ENCODE measurements at regions not wholly inside any gene's neighbourhood (a gene's known extent, or its start where the extent isn't known, plus 50 kb on each side); places are given as distances from the start of the nearest gene placed in this dataset.

GRCh38 chr17:72394531-72394930, 273.7 kb downstream of the SOX9 start:
- DNase-seq: no peak

DNA sequence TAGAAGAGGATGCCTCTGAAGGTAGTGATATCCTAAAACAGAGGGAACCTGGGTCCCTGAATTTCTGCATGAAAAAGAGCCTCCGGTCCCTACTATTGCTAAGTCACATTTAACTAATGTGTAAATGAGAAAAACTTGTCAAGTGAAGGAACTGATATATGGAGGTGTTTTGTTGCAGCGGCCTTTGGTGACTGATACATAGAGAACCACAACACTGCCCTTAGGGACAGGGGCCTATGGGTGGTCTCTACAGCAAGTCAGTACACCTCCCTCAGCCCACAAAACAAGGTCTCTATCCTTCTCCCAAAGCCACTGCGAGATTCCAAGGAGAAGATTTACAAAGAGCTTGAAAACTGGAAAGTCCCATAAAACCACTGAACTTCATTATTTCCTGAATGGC, 275.3 kb downstream of the SOX9 start:
- no peak for DNase-seq

- DNase-seq: no peak
These were observed 276.4 kb downstream of the SOX9 start for GRCh38 chr17:72397223-72397667.

- no peak for DNase-seq
These were observed 276.9 kb downstream of the SOX9 start for GRCh38 chr17:72397687-72398086.

- no peak for DNase-seq
These were observed 278.3 kb downstream of the SOX9 start for GRCh38 chr17:72399023-72399607.

- DNase-seq: no peak
These were observed 279.0 kb downstream of the SOX9 start for GRCh38 chr17:72399608-72400487.

- no peak for DNase-seq
These were observed 279.6 kb downstream of the SOX9 start for GRCh38 chr17:72400488-72400827.

- DNase-seq: no peak
These were observed 280.0 kb downstream of the SOX9 start for GRCh38 chr17:72400863-72401262.

DNA sequence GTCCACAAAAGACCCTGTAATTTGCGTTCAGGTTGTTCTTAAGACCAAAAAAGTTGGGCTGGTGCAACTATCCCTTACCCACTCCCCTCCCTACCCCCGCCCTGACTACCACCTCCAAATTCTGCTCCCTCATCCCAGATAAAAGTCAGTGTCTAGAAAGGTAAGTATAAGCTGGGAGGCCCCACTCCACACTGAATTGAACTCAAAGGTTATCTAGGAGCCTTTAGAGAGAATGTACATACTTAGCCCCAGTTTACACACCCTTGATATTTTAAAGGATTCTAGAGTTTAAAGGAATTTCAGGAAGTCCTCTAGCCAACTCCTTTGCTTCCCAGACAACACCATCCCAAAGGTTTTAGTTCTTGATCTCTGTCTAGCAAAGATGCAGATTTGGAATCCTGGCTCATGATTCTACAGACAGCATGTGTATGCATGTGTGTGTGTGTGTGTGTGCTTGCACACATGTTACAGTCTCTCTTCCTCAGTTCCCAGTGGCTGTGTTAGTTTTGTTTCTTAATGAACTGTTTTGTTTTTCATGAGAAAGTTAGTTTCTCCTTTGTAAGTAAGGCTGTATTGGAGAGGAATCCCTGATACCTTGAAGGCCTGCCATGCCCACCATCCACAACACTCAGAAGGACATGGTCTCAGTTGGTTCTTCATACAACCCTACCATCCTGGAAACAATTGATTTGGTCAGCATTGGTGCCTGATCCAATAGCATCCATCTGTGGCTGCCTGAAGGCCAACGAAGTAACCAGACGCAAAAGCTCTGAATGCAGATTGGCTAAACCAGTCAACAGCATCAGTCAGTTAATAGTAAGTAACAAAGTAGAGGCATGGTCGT, 281.3 kb downstream of the SOX9 start:
- no peak for DNase-seq

DNA sequence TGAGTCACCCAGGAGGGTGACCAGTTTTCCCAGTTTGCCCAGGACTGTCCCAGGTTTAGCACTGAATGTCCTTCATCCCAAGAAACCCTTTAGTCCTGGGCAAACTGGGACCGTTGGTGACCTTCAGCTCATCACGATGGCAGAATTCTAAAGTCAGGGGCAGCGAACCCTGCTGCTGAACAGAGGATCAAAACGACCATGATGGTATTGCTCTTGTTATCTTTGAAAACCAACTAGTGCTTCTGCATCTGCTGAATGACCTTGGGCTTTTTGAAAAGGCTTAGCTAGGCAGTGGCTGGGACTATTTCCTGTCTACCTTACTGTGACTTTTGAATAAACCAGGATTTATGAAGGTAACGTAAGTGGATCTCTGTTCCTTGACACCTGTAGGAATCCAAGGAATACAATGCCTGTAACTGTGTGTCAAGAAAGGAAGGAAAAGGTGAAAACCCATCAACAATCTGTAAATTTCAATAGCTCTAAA, 281.9 kb downstream of the SOX9 start:
- DNase-seq: no peak

- no peak for DNase-seq
These were observed 282.9 kb downstream of the SOX9 start for GRCh38 chr17:72403713-72404209.

- DNase-seq: no peak
These were observed 284.1 kb downstream of the SOX9 start for GRCh38 chr17:72404872-72405271.

- no peak for DNase-seq
These were observed 284.9 kb downstream of the SOX9 start for GRCh38 chr17:72405662-72406230.

- DNase-seq: no peak
These were observed 285.7 kb downstream of the SOX9 start for GRCh38 chr17:72406498-72406897.

GRCh38 chr17:72407336-72407909, 286.6 kb downstream of the SOX9 start:
- DNase-seq: peak; percentile 83

GRCh38 chr17:72407931-72408330, 287.1 kb downstream of the SOX9 start:
- DNase-seq: no peak

GRCh38 chr17:72408641-72409040, 287.8 kb downstream of the SOX9 start:
- no peak for DNase-seq

- DNase-seq: no peak
These were observed 288.7 kb downstream of the SOX9 start for GRCh38 chr17:72409405-72410002.

DNA sequence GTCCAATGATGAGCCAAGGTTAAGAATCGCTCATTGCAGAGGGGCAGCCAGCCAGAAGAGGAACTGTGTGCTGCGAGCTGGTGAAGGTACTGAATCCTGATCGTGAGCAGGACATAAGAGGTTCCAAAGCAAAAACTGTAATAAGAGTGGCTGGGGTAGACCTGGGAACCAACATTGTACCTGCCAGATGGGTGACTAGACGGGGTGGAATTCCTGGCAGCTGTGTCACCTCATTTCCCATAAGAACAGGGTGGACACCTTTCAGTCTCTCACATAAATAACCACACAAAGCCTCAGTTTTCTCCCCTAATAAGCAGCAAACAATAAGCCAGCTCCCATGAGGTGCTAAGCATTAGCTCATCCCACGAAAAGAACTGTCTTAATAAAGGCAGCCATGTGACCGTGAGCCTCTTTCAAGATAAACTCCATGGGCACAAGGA, 290.3 kb downstream of the SOX9 start:
- no peak for DNase-seq

DNA sequence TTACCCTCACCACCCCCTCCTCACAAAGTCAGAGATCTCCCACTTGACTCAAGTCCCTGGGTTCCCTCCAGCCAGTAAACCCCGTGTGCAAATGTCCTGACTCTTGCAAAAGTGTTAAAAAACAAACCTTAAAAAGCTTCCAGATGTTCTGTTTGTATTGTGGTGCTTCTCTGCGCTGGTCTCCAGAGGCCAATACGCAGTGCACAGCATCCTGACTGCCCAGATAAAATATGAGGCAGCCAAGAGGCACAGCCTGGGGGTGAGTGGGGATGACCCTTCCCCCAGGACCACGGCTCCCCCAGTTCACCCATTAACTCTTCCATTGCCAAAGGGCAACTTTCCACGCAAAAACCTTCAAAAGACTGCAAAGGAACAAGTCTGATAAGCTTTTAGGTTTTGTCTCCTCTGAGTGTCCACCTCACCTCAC, 291.8 kb downstream of the SOX9 start:
- no peak for DNase-seq

DNA sequence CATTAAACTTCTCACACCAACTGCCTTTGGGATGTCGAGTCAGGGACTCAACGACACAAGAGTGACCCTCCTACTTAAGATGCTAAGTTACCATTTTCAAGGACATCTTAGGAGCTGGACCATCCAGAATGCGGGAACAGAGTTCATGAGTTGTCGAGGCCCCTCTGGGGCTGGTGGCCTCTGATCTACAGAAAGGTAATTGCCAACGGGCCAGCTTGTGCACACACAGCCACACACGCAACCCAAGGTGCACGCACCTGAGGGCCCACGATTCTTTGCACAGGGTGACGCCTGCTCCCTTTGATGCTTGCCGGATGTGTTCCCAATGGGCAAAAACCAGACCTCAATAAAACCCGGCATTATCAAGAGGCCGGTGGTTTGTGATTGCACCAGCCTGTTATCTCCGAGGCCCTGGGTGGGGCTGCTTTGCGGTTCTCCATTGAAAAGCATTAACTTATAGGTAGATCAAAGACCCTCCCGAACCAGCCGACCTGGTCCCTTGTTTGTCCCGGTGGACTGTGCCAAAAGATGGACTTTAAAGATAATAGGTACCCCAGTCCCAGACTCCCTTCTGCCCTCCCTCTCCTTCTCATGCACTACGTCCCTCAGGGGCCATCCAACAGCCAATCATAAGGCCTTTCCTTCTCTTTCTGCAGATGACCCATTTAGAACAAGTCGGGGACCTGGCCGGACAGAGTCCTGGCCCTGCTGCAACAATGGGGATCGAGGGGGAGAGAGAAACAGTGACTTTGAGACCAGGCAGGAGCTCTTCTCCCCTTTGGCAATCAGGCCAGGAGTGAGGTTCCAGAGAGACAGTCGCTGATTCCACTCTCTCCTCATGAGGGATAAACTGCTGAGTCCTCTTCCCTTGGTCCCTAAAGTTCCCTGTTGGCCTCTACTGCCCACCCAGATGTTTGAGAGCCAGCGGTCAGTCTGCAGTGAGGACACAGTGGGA, 292.5 kb downstream of the SOX9 start:
- DNase-seq: no peak
